ENCODE measurements at regions not wholly inside any gene's neighbourhood (a gene's known extent, or its start where the extent isn't known, plus 50 kb on each side); places are given as distances from the start of the nearest gene placed in this dataset.

- H3K27ac ChIP-seq (ENCODE audit: low read depth in 2 of 2, low read length in 1 of 2), result no peak overlapping the region
- H3K27me3 ChIP-seq (ENCODE audit: insufficient read depth), result no peaks in the 10 kb centered on the region
- no peak overlapping the region for H3K4me2 ChIP-seq
- H3K9me3 ChIP-seq, result no peaks in the 10 kb centered on the region
- CTCF ChIA-PET, result interaction anchor here (1.2 to 2.5 kb wide), 4 partner anchors 10 to 273 kb away, joined by 3 to 13 read pairs (median 8); no protein-coding TSS in a partner anchor
- no peak for DNase-seq
- H2AFZ ChIP-seq (ENCODE audit: low read depth), result no peak overlapping the region
- no peaks in the 10 kb centered on the region for H3F3A ChIP-seq (replicated peaks; ENCODE audit: insufficient read depth)
- TF ChIP-seq SMC3 (IDR thresholded peaks at IDR 0.05; ENCODE audit: low read depth, low read length), result no peak
- no peak for TF ChIP-seq NRF1 (IDR thresholded peaks at IDR 0.05; ENCODE audit: low read depth, low read length)
- TF ChIP-seq, protein P1, sequence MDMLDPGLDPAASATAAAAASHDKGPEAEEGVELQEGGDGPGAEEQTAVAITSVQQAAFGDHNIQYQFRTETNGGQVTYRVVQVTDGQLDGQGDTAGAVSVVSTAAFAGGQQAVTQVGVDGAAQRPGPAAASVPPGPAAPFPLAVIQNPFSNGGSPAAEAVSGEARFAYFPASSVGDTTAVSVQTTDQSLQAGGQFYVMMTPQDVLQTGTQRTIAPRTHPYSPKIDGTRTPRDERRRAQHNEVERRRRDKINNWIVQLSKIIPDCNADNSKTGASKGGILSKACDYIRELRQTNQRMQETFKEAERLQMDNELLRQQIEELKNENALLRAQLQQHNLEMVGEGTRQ (IDR thresholded peaks at IDR 0.05; ENCODE audit: borderline replicate concordance, low read depth, low read length), result no peak
- TF ChIP-seq NFIC (IDR thresholded peaks at IDR 0.05; ENCODE audit: borderline replicate concordance), result no peak
- no peak for TF ChIP-seq JUND (IDR thresholded peaks at IDR 0.05)
- TF ChIP-seq TAF1 (IDR thresholded peaks at IDR 0.05; ENCODE audit: borderline replicate concordance, low read depth, low read length), result no peak
- TF ChIP-seq GABPA (IDR thresholded peaks at IDR 0.05; ENCODE audit: low read depth), result no peak
- TF ChIP-seq RAD21 (IDR thresholded peaks at IDR 0.05; ENCODE audit: low read length), result no peak
- no peak for TF ChIP-seq TCF12 (IDR thresholded peaks at IDR 0.05)
- TF ChIP-seq, protein P2, sequence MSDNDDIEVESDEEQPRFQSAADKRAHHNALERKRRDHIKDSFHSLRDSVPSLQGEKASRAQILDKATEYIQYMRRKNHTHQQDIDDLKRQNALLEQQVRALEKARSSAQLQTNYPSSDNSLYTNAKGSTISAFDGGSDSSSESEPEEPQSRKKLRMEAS (IDR thresholded peaks at IDR 0.05; ENCODE audit: low read depth), result no peak
- no peak for TF ChIP-seq RFX5 (IDR thresholded peaks at IDR 0.05; ENCODE audit: low read length)
- no peak for TF ChIP-seq CHD2 (IDR thresholded peaks at IDR 0.05; ENCODE audit: low read length, partially characterized antibody)
- WGBS (ENCODE audit: low lambda C conversion rate), result 30% methylated on average over 3 of the region's 3 CpGs
- no peaks in the 10 kb centered on the region for H4K20me1 ChIP-seq (ENCODE audit: insufficient read depth)
- no peak overlapping the region for H3K9ac ChIP-seq
- no peak overlapping the region for H3K4me3 ChIP-seq (ENCODE audit: low read depth in 2 of 2, low read length in 1 of 2)
- H3K9me2 ChIP-seq, result no peaks in the 10 kb centered on the region
- POLR2A ChIA-PET, result no interaction called here
- no peaks in the 10 kb centered on the region for H3K79me2 ChIP-seq (ENCODE audit: insufficient read depth)
- no peaks in the 10 kb centered on the region for H3K36me3 ChIP-seq (replicated peaks in 1 of 2; ENCODE audit: control insufficient read depth in 1 of 2, insufficient read depth in 2 of 2, low read length in 1 of 2)
- H3K4me1 ChIP-seq (ENCODE audit: control insufficient read depth in 1 of 2, insufficient read depth in 2 of 2, low read depth in 1 of 2, low read length in 1 of 2), result no peaks in the 10 kb centered on the region
Measured at GRCh38 chr19:34051255-34051654, 121.0 kb upstream of the LSM14A start.

- no peak overlapping the region for H3K4me3 ChIP-seq (ENCODE audit: low read depth in 2 of 2, low read length in 1 of 2)
- H3F3A ChIP-seq (replicated peaks; ENCODE audit: insufficient read depth), result no peaks in the 10 kb centered on the region
- no peaks in the 10 kb centered on the region for H3K4me1 ChIP-seq (ENCODE audit: control insufficient read depth in 1 of 2, insufficient read depth in 2 of 2, low read depth in 1 of 2, low read length in 1 of 2)
- no peaks in the 10 kb centered on the region for H3K79me2 ChIP-seq (ENCODE audit: insufficient read depth)
- H2AFZ ChIP-seq (ENCODE audit: low read depth), result no peak overlapping the region
- no peak overlapping the region for H3K9ac ChIP-seq
- ChIA-PET POLR2A (no interaction called here), CTCF (interaction anchor here (1.5 kb wide), 1 partner anchor 39 kb away, joined by 4 read pairs; no protein-coding TSS in a partner anchor)
- TF ChIP-seq SMC3 (IDR thresholded peaks at IDR 0.05; ENCODE audit: low read depth, low read length) (no peak), EP300 (IDR thresholded peaks at IDR 0.05; ENCODE audit: borderline replicate concordance in 1 of 2, low read depth in 1 of 2, low read length in 1 of 2) (no peak), NRF1 (IDR thresholded peaks at IDR 0.05; ENCODE audit: low read depth, low read length) (no peak), TEAD4 (IDR thresholded peaks at IDR 0.05; ENCODE audit: borderline replicate concordance, insufficient read depth) (no peak), RAD21 (IDR thresholded peaks at IDR 0.05; ENCODE audit: low read length) (no peak), REST (IDR thresholded peaks at IDR 0.05; ENCODE audit: low read depth, low read length) (no peak), FOSL2 (IDR thresholded peaks at IDR 0.05; ENCODE audit: borderline replicate concordance, low read depth) (no peak), YY1 (IDR thresholded peaks at IDR 0.05; ENCODE audit: low read depth) (no peak), MEF2A (IDR thresholded peaks at IDR 0.05; ENCODE audit: borderline replicate concordance, low read depth) (no peak), RXRA (IDR thresholded peaks at IDR 0.05; ENCODE audit: borderline replicate concordance, low read depth) (no peak), POLR2AphosphoS5 (IDR thresholded peaks at IDR 0.05; ENCODE audit: low read depth, low read length) (no peak), ELF1 (IDR thresholded peaks at IDR 0.05) (no peak), TCF12 (IDR thresholded peaks at IDR 0.05) (no peak), GABPA (IDR thresholded peaks at IDR 0.05; ENCODE audit: low read depth) (no peak), SIN3A (IDR thresholded peaks at IDR 0.05; ENCODE audit: borderline replicate concordance, low read depth, low read length) (no peak)
- TF ChIP-seq, protein P3, sequence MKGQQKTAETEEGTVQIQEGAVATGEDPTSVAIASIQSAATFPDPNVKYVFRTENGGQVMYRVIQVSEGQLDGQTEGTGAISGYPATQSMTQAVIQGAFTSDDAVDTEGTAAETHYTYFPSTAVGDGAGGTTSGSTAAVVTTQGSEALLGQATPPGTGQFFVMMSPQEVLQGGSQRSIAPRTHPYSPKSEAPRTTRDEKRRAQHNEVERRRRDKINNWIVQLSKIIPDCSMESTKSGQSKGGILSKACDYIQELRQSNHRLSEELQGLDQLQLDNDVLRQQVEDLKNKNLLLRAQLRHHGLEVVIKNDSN (IDR thresholded peaks at IDR 0.05; ENCODE audit: borderline replicate concordance, low read depth), result no peak
- H3K36me3 ChIP-seq (replicated peaks in 1 of 2; ENCODE audit: control insufficient read depth in 1 of 2, insufficient read depth in 2 of 2, low read length in 1 of 2), result no peaks in the 10 kb centered on the region
- no peaks in the 10 kb centered on the region for H4K20me1 ChIP-seq (ENCODE audit: insufficient read depth)
- H3K27ac ChIP-seq (ENCODE audit: low read depth in 2 of 2, low read length in 1 of 2), result no peak overlapping the region
- H3K27me3 ChIP-seq (ENCODE audit: insufficient read depth), result no peaks in the 10 kb centered on the region
- H3K4me2 ChIP-seq, result no peak overlapping the region
- 10% methylated on average over 1 of the region's 1 CpG for WGBS (ENCODE audit: low lambda C conversion rate)
- DNase-seq, result no peak
- H3K9me2 ChIP-seq, result no peaks in the 10 kb centered on the region
- no peaks in the 10 kb centered on the region for H3K9me3 ChIP-seq
Measured at GRCh38 chr19:34057155-34057554, 115.1 kb upstream of the LSM14A start.

All from SK-N-SH (cell line).